Right atrium auricular region (tissue), 2 donors: ENCODE measurements at regions not wholly inside any gene's neighbourhood (a gene's known extent, or its start where the extent isn't known, plus 50 kb on each side); places are given as distances from the start of the nearest gene placed in this dataset.

Source experiments
- DNase-seq: peaks from one replicate; pipeline ENCODE4 v3.0.0-alpha.2; 2019; ENCODE audit warnings: low spot score
- H3K27ac ChIP-seq, 2 donors: fragments of 200-600 bp; sonication (generic); 1 replicate in 1 of 2; 2 replicates in 1 of 2; pipeline ENCODE4 v1.5.1; 2016 to 2019
- H3K27me3 ChIP-seq, 2 donors: fragments of 200-600 bp; sonication (generic); one replicate each; pipeline versions ENCODE4 v1.5.1 to v1.6.0; 2017 to 2019
- H3K36me3 ChIP-seq: fragments of 200-600 bp; sonication (generic); one replicate; pipeline ENCODE4 v1.5.1; 2016
- H3K4me1 ChIP-seq, 2 donors: fragments of 200-600 bp; sonication (generic); one replicate each; pipeline versions ENCODE4 v1.5.1 to v1.6.0; 2017 to 2019
- H3K4me3 ChIP-seq, 2 donors: fragments of 200-600 bp; sonication (generic); 1 replicate in 1 of 2; 2 replicates in 1 of 2; pipeline ENCODE4 v1.5.1; 2017 to 2019; ENCODE audit warnings: mild to moderate bottlenecking in 1 of 2, moderate library complexity in 1 of 2
- H3K9me3 ChIP-seq, 2 donors: fragments of 200-600 bp; sonication (generic); one replicate each; pipeline ENCODE4 v1.5.1; 2019
- TF ChIP-seq, protein P1 (sequence below), 2 donors: fragments of 200-600 bp; sonication (generic); IDR thresholded peaks; one replicate each; pipeline ENCODE4 v1.5.1; 2019; ENCODE audit warnings: antibody characterized with exemption in 2 of 2

DNA sequence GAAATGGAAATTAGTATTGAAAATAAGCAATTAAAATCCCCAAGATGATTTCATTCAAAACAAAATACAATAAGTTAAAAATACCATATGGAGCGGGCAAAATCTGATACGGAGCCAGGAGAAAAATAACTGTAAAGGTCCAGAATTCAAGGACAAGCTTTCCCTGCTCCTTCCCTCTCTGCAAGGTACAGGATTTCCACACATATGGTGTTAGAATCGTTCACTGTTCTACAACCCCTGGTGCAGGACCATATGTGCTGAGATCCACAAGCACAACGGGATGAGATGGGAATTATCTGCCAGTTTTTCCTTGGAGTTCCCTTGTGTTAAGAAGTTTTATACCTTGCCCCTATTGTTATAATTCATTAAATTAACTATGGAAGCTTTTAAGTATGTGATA is 94.7 kb upstream of the DMAC1 start:
- TF ChIP-seq, protein P1, sequence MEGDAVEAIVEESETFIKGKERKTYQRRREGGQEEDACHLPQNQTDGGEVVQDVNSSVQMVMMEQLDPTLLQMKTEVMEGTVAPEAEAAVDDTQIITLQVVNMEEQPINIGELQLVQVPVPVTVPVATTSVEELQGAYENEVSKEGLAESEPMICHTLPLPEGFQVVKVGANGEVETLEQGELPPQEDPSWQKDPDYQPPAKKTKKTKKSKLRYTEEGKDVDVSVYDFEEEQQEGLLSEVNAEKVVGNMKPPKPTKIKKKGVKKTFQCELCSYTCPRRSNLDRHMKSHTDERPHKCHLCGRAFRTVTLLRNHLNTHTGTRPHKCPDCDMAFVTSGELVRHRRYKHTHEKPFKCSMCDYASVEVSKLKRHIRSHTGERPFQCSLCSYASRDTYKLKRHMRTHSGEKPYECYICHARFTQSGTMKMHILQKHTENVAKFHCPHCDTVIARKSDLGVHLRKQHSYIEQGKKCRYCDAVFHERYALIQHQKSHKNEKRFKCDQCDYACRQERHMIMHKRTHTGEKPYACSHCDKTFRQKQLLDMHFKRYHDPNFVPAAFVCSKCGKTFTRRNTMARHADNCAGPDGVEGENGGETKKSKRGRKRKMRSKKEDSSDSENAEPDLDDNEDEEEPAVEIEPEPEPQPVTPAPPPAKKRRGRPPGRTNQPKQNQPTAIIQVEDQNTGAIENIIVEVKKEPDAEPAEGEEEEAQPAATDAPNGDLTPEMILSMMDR (IDR thresholded peaks at IDR 0.05), result no peak
- Histone ChIP-seq H3K4me3 (no peak overlapping the region), H3K9me3 (no peaks in the 10 kb centered on the region), H3K27ac (no peak overlapping the region), H3K4me1 (no peaks in the 10 kb centered on the region), H3K27me3 (no peaks in the 10 kb centered on the region), H3K36me3 (no peaks in the 10 kb centered on the region)
- no peak for DNase-seq

DNA sequence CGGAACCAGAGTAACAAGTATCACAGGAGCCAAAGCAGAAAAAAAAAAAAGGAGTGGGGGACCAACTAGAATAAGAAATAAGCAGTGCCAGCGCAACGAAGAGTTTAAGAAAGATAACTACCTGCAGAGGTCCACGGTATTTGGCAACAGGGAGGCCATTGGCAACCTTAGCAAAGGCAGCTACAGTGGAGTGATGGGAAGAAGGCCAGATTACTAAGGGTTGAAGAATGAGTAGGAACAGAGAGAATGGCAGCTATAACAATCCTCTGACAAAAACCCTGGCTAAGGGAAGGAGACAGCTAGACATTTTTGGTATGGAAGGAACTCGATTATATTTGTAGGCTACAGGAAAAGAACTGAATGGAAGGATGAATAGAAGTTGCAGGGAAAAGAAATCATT is 93.4 kb upstream of the DMAC1 start:
- TF ChIP-seq, protein P1 (IDR thresholded peaks at IDR 0.05), result no peak
- no peak overlapping the region for H3K4me3 ChIP-seq
- H3K4me1 ChIP-seq, result no peaks in the 10 kb centered on the region
- no peaks in the 10 kb centered on the region for H3K9me3 ChIP-seq
- H3K36me3 ChIP-seq, result no peaks in the 10 kb centered on the region
- no peaks in the 10 kb centered on the region for H3K27me3 ChIP-seq
- no peak for DNase-seq
- no peak overlapping the region for H3K27ac ChIP-seq

DNA sequence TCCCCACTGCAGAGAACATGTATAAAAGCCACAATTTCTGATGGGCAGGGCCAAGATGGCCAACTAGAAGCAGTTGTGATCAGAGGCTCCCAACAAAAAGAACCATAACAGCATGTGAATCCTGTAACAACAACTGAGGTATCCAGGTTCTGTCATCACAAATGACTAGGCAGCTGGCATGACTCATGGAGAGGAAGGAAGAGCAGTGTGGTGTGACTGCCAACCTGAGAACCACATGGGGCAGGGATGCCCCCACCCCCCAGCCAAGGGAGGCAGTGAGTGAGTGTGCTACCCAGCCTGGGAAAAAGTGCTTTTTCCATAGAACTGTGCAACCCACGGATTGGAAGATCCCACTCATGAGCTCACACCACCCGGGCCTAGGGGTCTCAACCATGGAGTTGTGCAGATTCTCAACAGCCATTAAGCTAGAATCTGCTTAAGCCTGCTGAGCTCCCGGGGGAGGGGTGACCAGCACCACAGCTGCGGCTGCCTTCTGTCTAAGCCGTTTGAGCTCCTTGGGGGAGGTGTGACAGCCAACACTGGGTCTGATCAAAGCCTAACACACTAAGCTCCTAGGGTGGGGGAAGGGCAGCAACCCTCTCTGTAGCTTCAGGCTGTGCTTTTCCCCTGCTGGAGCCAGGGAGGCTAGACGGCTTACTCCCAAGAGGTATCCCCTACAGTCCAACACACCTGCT is 80.1 kb upstream of the DMAC1 start:
- Histone ChIP-seq H3K9me3 (no peaks in the 10 kb centered on the region), H3K4me3 (no peak overlapping the region)
- no peak for DNase-seq

DNA sequence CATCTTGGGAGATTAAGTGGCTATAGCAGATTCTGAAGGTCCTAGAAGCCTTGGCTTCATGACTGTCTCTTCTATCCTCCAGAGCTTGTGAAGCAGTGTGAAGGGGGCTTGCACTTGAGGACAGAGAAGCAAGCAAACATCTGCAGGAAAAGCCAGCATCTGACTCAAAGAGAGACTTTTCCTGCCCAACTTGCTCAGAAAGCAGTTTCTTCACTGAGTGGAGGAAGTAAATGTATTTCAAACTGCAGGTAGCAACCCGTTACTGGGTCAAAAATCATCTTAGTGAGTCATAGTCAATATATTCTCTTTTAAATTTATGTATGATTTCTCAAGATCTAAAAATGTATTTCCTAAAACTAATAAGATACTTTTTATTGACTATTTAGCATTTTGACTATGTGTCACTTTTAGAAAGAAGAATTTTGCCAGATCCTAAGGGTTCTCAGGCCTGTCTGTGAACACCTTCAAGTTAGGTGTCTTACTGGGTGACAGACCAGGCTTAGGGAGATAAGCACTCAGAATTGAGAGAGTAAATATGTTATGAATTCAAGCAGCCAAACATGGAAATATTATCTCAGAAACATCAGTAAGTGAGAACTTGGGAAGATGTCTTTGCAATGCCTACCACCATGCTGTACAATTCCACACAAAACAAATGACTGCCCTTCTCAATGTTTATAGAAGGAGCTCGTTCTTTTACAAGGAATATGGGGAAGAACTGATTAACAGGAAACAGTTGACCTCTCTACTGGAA is 72.6 kb upstream of the DMAC1 start:
- no peaks in the 10 kb centered on the region for H3K27me3 ChIP-seq
- H3K4me3 ChIP-seq, result no peak overlapping the region
- H3K27ac ChIP-seq, result no peak overlapping the region
- TF ChIP-seq, protein P1 (IDR thresholded peaks at IDR 0.05), result no peak
- H3K36me3 ChIP-seq, result no peaks in the 10 kb centered on the region
- H3K9me3 ChIP-seq, result no peaks in the 10 kb centered on the region
- no peak for DNase-seq
- H3K4me1 ChIP-seq, result no peaks in the 10 kb centered on the region

More for the DNA sequence above, 80.1 kb upstream of the DMAC1 start:
- Histone ChIP-seq H3K27me3 (no peaks in the 10 kb centered on the region), H3K4me1 (no peaks in the 10 kb centered on the region), H3K36me3 (no peaks in the 10 kb centered on the region), H3K27ac (no peak overlapping the region)
- TF ChIP-seq, protein P1 (IDR thresholded peaks at IDR 0.05), result no peak

DNA sequence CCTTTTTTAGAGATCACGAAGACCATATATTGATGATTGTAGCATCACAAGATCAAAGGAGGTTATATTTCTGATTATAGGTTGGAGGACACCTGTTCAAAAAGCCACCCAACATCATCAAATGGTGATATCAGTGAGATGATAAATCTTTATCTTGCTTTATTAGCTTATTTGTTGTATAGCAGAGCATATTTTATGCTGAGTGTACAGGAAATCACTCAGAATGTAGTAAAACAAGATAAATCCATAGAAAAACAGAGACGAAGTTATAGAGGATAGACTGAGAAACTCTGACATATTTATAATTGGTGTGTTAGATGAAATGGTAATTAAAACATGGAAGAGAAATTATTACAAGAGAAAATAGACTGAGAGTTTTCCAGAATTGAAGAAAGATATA is 69.8 kb upstream of the DMAC1 start:
- TF ChIP-seq, protein P1 (IDR thresholded peaks at IDR 0.05), result no peak

More for the DNA sequence above, 69.8 kb upstream of the DMAC1 start:
- Histone ChIP-seq H3K27me3 (no peaks in the 10 kb centered on the region), H3K27ac (no peak overlapping the region), H3K9me3 (no peaks in the 10 kb centered on the region), H3K4me3 (no peak overlapping the region), H3K4me1 (no peaks in the 10 kb centered on the region), H3K36me3 (no peaks in the 10 kb centered on the region)
- DNase-seq, result no peak
